ENCODE measurements at regions not wholly inside any gene's neighbourhood (a gene's known extent, or its start where the extent isn't known, plus 50 kb on each side); places are given as distances from the start of the nearest gene placed in this dataset.

DNA sequence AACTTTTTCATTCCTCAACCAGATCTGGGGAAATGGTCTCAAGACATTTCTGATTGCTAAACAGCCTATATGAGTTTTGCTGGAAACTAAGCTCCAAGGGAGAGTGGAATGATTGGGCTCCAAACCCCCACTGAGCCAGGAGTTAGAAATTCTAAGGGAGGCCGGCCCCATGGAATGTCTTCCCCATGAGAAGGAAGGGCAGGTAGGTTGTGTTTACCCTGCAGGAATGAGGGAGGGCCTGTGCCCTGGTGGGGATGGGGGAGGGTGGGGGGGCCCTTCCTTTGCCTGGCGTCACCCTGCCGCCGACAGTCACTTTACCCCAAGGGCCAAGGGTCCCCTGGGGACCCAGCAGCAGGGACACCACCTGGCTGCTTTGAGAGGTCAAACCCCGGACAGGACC, 298.9 kb downstream of the TFAP2C start:
- TF ChIP-seq, protein P1, sequence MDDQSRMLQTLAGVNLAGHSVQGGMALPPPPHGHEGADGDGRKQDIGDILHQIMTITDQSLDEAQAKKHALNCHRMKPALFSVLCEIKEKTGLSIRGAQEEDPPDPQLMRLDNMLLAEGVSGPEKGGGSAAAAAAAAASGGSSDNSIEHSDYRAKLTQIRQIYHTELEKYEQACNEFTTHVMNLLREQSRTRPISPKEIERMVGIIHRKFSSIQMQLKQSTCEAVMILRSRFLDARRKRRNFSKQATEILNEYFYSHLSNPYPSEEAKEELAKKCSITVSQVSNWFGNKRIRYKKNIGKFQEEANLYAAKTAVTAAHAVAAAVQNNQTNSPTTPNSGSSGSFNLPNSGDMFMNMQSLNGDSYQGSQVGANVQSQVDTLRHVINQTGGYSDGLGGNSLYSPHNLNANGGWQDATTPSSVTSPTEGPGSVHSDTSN (IDR thresholded peaks at IDR 0.05; ENCODE audit: insufficient replicate concordance, low read depth, low read length), result no peak
- TF ChIP-seq, protein P2, sequence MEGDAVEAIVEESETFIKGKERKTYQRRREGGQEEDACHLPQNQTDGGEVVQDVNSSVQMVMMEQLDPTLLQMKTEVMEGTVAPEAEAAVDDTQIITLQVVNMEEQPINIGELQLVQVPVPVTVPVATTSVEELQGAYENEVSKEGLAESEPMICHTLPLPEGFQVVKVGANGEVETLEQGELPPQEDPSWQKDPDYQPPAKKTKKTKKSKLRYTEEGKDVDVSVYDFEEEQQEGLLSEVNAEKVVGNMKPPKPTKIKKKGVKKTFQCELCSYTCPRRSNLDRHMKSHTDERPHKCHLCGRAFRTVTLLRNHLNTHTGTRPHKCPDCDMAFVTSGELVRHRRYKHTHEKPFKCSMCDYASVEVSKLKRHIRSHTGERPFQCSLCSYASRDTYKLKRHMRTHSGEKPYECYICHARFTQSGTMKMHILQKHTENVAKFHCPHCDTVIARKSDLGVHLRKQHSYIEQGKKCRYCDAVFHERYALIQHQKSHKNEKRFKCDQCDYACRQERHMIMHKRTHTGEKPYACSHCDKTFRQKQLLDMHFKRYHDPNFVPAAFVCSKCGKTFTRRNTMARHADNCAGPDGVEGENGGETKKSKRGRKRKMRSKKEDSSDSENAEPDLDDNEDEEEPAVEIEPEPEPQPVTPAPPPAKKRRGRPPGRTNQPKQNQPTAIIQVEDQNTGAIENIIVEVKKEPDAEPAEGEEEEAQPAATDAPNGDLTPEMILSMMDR (IDR thresholded peaks at IDR 0.05 in 2 of 3, conservative IDR thresholded peaks at IDR 0.05 in 1 of 3; ENCODE audit: control insufficient read depth in 2 of 3, extremely low read depth in 1 of 3, insufficient read depth in 1 of 3, low read depth in 3 of 3, low read length in 3 of 3), result no peak
- TF ChIP-seq YY1 (IDR thresholded peaks at IDR 0.05; ENCODE audit: low read depth, low read length) (no peak), NRF1 (conservative IDR thresholded peaks at IDR 0.05; ENCODE audit: low read depth, low read length) (no peak), RAD21 (IDR thresholded peaks at IDR 0.05; ENCODE audit: insufficient read depth, low read depth, low read length) (no peak), EZH2 (IDR thresholded peaks at IDR 0.05; ENCODE audit: borderline replicate concordance, control insufficient read depth, low read depth, low read length) (no peak), NR2C2 (IDR thresholded peaks at IDR 0.05; ENCODE audit: borderline replicate concordance, control insufficient read depth, insufficient read length, low read depth) (no peak), TARDBP (IDR thresholded peaks at IDR 0.05; ENCODE audit: borderline replicate concordance) (no peak), STAT3 (IDR thresholded peaks at IDR 0.05; ENCODE audit: low read depth, low read length) (no peak), CHD2 (IDR thresholded peaks at IDR 0.05; ENCODE audit: borderline replicate concordance, low read depth, low read length) (no peak), POLR2AphosphoS5 (IDR thresholded peaks at IDR 0.05; ENCODE audit: low read length) (no peak), CBX3 (IDR thresholded peaks at IDR 0.05; ENCODE audit: borderline replicate concordance, low read depth) (no peak)
